Ovary (tissue), 3 donors: ENCODE measurements at regions not wholly inside any gene's neighbourhood (a gene's known extent, or its start where the extent isn't known, plus 50 kb on each side); places are given as distances from the start of the nearest gene placed in this dataset.

Experiments
- CTCF ChIP-seq, 3 donors: fragments of 450-650 bp in 2 of 3; fragments of 200-600 bp in 1 of 3; IDR thresholded peaks; one replicate each; pipeline versions ENCODE4 v1.5.1 to v1.8.0; 2016 to 2022; ENCODE audit warnings: antibody characterized with exemption in 3 of 3, mild to moderate bottlenecking in 1 of 3
- EP300 ChIP-seq: sonication (generic); formaldehyde crosslinking; IDR thresholded peaks from one replicate; pipeline ENCODE4 v1.6.1; 2017; ENCODE audit warnings: antibody characterized with exemption
- POLR2A ChIP-seq: fragments of 450-650 bp; IDR thresholded peaks from one replicate; pipeline ENCODE4 v1.6.1; 2017; ENCODE audit warnings: antibody characterized with exemption, mild to moderate bottlenecking, moderate library complexity
- donor health status: DM: no; HTN: no; CAD: no.

- TF ChIP-seq CTCF (IDR thresholded peaks at IDR 0.05) = no peak
- TF ChIP-seq POLR2A = no peak
- TF ChIP-seq EP300 = no peak
Observed at GRCh38 chr4:32991663-32992062, 2271.5 kb downstream of the PCDH7 start.
